ENCODE measurements at regions not wholly inside any gene's neighbourhood (a gene's known extent, or its start where the extent isn't known, plus 50 kb on each side); places are given as distances from the start of the nearest gene placed in this dataset.
"Not testable (repeated sequence)": the region's sequence is repeated elsewhere in the genome, so short reads cannot be mapped to it uniquely, and the experiment has no call there.

- not testable (repeated sequence) for DNase-seq (ENCODE audit: low spot score, unreplicated experiment); H3K4me1 Mint-ChIP-seq (ENCODE audit: low read depth); H3K36me3 Mint-ChIP-seq (ENCODE audit: insufficient read depth); H3K9me3 Mint-ChIP-seq (ENCODE audit: low read depth); H3K27me3 Mint-ChIP-seq; H3K4me3 Mint-ChIP-seq (ENCODE audit: low read depth)
- peak overlapping the region; percentile 9 for H3K27ac Mint-ChIP-seq
Observed at GRCh38 chr7:128561116-128561722, 84.7 kb downstream of the METTL2B start.

- not testable (repeated sequence) for H3K27ac Mint-ChIP-seq; DNase-seq (ENCODE audit: low spot score, unreplicated experiment); H3K9me3 Mint-ChIP-seq (ENCODE audit: low read depth); H3K4me1 Mint-ChIP-seq (ENCODE audit: low read depth); H3K4me3 Mint-ChIP-seq (ENCODE audit: low read depth); H3K36me3 Mint-ChIP-seq (ENCODE audit: insufficient read depth); H3K27me3 Mint-ChIP-seq
Observed at GRCh38 chr7:128562795-128563194, 86.2 kb downstream of the METTL2B start.

- H3K27me3 Mint-ChIP-seq; DNase-seq (ENCODE audit: low spot score, unreplicated experiment); H3K9me3 Mint-ChIP-seq (ENCODE audit: low read depth); H3K4me3 Mint-ChIP-seq (ENCODE audit: low read depth); H3K27ac Mint-ChIP-seq; H3K4me1 Mint-ChIP-seq (ENCODE audit: low read depth): not testable (repeated sequence)
- peaks cover 15% of the 10 kb centered on the region for H3K36me3 Mint-ChIP-seq (ENCODE audit: insufficient read depth)
Observed at GRCh38 chr7:128564123-128564700, 87.7 kb downstream of the METTL2B start.

GRCh38 chr7:128564932-128565864 lies 88.7 kb downstream of the METTL2B start:
- not testable (repeated sequence) for H3K4me3 Mint-ChIP-seq (ENCODE audit: low read depth)

GRCh38 chr7:128575277-128575676 lies 96.8 kb upstream of the GARIN1A start:
- not testable (repeated sequence) for H3K27me3 Mint-ChIP-seq; H3K9me3 Mint-ChIP-seq (ENCODE audit: low read depth); H3K4me1 Mint-ChIP-seq (ENCODE audit: low read depth); DNase-seq (ENCODE audit: low spot score, unreplicated experiment); H3K27ac Mint-ChIP-seq; H3K4me3 Mint-ChIP-seq (ENCODE audit: low read depth)
- H3K36me3 Mint-ChIP-seq (ENCODE audit: insufficient read depth): peaks cover 40% of the 10 kb centered on the region

More at GRCh38 chr7:128564932-128565864, 88.7 kb downstream of the METTL2B start:
- DNase-seq (ENCODE audit: low spot score, unreplicated experiment); H3K4me1 Mint-ChIP-seq (ENCODE audit: low read depth); H3K27ac Mint-ChIP-seq; H3K27me3 Mint-ChIP-seq; H3K9me3 Mint-ChIP-seq (ENCODE audit: low read depth): not testable (repeated sequence)
- peaks cover 19% of the 10 kb centered on the region for H3K36me3 Mint-ChIP-seq (ENCODE audit: insufficient read depth)

GRCh38 chr7:128576953-128577352 lies 95.1 kb upstream of the GARIN1A start:
- not testable (repeated sequence) for H3K27me3 Mint-ChIP-seq; H3K4me3 Mint-ChIP-seq (ENCODE audit: low read depth); DNase-seq (ENCODE audit: low spot score, unreplicated experiment); H3K27ac Mint-ChIP-seq; H3K4me1 Mint-ChIP-seq (ENCODE audit: low read depth); H3K9me3 Mint-ChIP-seq (ENCODE audit: low read depth)
- peaks cover 29% of the 10 kb centered on the region for H3K36me3 Mint-ChIP-seq (ENCODE audit: insufficient read depth)

GRCh38 chr7:128579843-128580242 lies 92.2 kb upstream of the GARIN1A start:
- not testable (repeated sequence) for H3K4me3 Mint-ChIP-seq (ENCODE audit: low read depth); DNase-seq (ENCODE audit: low spot score, unreplicated experiment); H3K9me3 Mint-ChIP-seq (ENCODE audit: low read depth); H3K27ac Mint-ChIP-seq; H3K4me1 Mint-ChIP-seq (ENCODE audit: low read depth); H3K27me3 Mint-ChIP-seq
- H3K36me3 Mint-ChIP-seq (ENCODE audit: insufficient read depth): peaks cover 21% of the 10 kb centered on the region

GRCh38 chr7:128581100-128581499 lies 91.0 kb upstream of the GARIN1A start:
- not testable (repeated sequence) for H3K4me1 Mint-ChIP-seq (ENCODE audit: low read depth); H3K9me3 Mint-ChIP-seq (ENCODE audit: low read depth); DNase-seq (ENCODE audit: low spot score, unreplicated experiment); H3K27ac Mint-ChIP-seq; H3K4me3 Mint-ChIP-seq (ENCODE audit: low read depth); H3K27me3 Mint-ChIP-seq
- H3K36me3 Mint-ChIP-seq (ENCODE audit: insufficient read depth): peaks cover 14% of the 10 kb centered on the region

- not testable (repeated sequence) for H3K4me1 Mint-ChIP-seq (ENCODE audit: low read depth); DNase-seq (ENCODE audit: low spot score, unreplicated experiment); H3K4me3 Mint-ChIP-seq (ENCODE audit: low read depth); H3K9me3 Mint-ChIP-seq (ENCODE audit: low read depth); H3K27me3 Mint-ChIP-seq
- H3K27ac Mint-ChIP-seq: peak overlapping the region; percentile 39
- peaks cover 20% of the 10 kb centered on the region for H3K36me3 Mint-ChIP-seq (ENCODE audit: insufficient read depth)
Observed at GRCh38 chr7:128581825-128582561, 90.1 kb upstream of the GARIN1A start.

GRCh38 chr7:128586715-128587114 lies 85.4 kb upstream of the GARIN1A start:
- not testable (repeated sequence) for H3K27me3 Mint-ChIP-seq; H3K27ac Mint-ChIP-seq; H3K4me3 Mint-ChIP-seq (ENCODE audit: low read depth); DNase-seq (ENCODE audit: low spot score, unreplicated experiment); H3K4me1 Mint-ChIP-seq (ENCODE audit: low read depth); H3K9me3 Mint-ChIP-seq (ENCODE audit: low read depth)
- peaks cover 20% of the 10 kb centered on the region for H3K36me3 Mint-ChIP-seq (ENCODE audit: insufficient read depth)

Measured in progenitor cell of endocrine pancreas (in vitro differentiated cells).